Stimulated activated CD8-positive, alpha-beta memory T cell treated with anti-CD3 and anti-CD28 coated beads, Interleukin-2, amount 100 ng/mL, for 48 hours (primary cell): ENCODE measurements at regions not wholly inside any gene's neighbourhood (a gene's known extent, or its start where the extent isn't known, plus 50 kb on each side); places are given as distances from the start of the nearest gene placed in this dataset.

Experiments
- DNase-seq, 2 donors: peaks; one replicate each; pipeline ENCODE4 v3.0.0-alpha.2; 2020; ENCODE audit warnings: low read depth in 2 of 2

DNA sequence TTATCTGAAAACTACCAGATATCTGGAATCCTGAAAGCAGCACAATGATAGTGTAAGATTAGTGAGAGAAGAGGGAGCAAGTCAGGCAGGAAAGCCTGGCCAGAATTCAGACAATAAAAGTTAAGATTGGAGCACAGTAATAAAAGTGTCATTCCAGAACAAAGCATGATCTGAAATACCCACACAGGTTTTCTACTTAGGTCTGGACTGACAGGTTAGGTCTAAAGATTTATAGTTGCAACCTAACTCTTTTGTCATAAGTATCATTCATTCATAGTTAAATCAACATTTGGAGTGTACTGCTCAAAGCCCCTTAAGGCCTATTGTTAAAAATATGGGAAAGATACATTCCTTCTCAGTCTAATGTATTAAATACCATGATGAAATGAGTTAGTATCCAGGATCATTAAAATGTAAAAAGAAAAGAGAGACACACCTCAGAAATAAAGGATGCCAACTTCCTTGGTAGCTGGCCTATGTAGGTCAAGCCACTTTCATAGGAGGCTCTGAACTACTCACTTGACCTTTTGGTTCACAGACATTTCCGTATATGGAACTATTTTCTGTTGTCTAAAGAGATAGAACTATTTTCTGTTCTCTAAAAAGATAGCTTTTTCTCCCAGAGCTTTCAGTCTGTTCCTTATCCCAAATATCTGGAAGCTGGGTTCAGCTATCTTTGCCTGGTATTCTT, 105.2 kb downstream of the FAS start:
- DNase-seq = no peak

DNA sequence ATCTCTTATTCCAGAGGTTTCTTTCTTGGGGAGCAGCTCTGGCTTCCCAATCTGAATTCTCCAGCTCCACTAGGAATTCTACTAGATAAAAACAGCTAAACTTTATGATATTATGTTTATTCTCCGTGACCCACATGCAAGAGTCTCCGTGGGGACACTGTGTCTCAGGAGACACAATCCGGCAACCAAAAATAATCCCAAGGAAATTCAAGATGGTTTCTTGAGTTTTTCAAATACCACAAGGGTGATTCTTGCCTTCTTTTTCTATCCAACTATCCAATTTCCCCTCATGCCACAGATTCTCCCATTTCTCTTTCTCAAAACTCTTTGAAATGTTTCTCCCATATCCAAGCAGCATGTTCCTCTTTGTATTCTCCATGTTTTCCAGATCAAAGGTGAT, 103.1 kb downstream of the FAS start:
- no peak for DNase-seq

DNA sequence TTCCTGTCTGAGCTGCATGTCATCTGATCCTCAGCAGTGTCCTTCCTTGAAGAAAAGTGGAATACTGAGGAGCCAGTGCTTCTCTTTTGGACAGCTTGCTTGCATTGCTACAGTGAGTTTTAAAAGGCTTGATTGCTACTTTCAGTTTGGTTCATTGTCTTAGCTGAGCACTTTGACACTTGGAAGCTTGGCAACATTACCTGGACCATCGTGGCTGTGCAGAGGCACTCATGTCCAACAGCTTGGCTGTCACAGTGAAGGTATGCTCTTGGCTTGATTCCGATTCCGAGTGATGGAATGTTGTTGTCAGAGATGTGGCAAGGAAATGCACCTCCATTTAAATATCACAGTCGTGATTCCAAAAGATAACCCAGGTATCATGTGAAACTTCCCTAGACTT, 102.4 kb downstream of the FAS start:
- no peak for DNase-seq

DNA sequence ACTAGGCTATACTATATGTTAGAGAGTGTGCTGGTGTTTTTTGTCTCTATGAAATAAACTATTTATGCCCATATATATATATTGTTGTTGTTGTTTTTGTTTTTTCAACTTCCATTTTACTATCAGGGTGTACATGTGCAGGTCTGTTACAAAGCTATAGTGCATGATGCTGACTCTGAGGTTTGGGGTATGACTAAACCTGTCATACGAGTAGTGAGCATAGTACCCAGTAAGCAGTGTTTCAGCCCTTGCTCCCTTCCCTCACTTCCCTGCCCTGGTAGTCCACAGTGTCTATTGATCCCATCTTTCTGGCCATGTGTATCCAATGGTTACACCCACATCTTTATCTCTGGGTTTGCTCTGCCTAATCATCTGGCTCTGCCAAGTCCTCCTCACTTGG, 101.8 kb downstream of the FAS start:
- DNase-seq = no peak

DNA sequence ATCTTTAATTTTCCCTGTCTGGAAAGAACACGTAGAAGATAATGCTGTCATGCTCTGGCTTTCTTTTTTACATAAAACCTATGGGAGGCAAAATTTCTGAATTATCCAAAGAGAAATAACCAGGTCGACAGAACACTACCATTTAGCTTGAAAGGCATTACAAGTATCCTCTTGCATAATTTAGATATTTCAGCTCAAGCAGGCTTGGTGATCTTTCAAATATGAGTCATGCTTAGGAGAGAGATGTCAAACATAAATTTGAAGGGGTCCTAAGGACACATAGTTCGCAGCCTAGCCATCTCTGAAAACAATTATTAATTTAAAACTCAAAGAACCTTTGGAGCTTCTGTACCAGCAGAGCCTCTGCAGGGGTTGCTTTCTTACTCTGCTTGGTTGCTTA, 100.9 kb downstream of the FAS start:
- DNase-seq = no peak

DNA sequence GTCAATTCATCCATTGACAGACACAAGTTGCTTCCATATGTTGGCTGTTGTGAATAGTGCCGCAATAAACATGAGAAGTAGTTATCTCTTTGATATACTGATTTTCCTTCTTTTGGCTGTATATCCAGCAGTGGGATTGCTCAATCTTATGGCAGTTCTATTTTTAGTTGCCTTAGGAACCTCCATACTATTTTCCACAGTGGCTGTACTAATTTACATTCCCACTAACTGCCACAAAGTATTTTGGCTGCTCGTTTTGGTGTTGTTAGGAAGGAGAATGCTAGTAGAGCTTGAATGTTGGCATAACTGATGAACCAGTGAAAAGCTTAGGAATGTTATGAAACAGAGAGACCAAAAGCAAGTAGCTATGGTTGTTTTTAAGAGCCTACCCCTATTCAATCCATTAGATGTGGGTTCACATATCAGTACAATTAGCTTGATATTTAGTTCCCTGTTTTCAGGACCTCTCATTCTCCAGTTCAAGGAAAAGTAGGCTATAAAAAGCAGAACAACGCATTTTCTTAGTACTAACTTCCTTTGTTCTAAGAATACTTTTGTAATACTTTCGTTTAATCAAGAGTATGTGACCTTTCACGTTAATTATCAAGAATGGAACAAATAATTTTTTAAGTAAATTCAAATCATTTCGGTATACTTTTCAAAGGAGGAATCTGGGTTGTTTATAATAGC, 100.3 kb downstream of the FAS start:
- no peak for DNase-seq

GRCh38 chr10:89086801-89087521, 96.4 kb downstream of the FAS start:
- peak in 1 of 2 donors; percentile 3 for DNase-seq

GRCh38 chr10:89085153-89085552, 94.6 kb downstream of the FAS start:
- DNase-seq = no peak

GRCh38 chr10:89082086-89082485, 91.5 kb downstream of the FAS start:
- no peak for DNase-seq

DNA sequence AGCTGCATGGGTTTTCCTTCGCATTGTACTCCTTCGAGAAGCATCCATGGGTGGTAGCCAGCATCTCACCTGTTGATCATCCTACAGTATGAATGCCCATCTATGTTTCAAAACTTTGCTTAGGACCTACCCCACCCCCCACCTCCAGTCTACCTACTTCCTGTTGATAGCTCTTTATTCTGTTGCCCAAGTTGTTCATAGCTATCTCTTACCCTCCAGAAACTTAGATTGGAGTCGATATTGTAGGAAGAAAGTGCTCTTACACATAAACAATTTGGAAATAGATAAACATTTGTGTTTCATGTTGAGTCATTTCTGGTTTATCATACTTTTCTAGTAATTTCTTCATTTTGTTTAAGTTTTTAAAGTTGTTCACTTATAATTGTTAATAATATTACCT, 90.1 kb downstream of the FAS start:
- DNase-seq = no peak

DNA sequence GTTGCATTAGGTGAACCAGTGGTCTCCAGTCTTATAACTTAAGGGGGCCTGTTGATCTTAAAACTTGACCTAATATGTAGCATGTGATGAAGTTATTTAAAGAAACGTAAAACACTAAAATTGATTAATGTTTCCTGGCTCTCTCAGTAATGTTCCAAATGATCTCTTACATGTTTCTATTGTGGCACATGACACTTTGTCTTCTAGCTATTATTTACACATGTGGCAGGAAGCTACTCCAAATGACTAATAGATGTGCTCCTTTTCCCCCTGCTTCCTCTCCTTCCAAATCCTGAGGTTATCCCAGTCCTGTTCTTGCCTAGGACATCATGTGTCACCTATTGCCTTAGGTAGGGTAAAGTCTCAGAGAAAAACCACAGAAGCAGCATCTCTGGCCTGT, 89.4 kb downstream of the FAS start:
- no peak for DNase-seq

DNA sequence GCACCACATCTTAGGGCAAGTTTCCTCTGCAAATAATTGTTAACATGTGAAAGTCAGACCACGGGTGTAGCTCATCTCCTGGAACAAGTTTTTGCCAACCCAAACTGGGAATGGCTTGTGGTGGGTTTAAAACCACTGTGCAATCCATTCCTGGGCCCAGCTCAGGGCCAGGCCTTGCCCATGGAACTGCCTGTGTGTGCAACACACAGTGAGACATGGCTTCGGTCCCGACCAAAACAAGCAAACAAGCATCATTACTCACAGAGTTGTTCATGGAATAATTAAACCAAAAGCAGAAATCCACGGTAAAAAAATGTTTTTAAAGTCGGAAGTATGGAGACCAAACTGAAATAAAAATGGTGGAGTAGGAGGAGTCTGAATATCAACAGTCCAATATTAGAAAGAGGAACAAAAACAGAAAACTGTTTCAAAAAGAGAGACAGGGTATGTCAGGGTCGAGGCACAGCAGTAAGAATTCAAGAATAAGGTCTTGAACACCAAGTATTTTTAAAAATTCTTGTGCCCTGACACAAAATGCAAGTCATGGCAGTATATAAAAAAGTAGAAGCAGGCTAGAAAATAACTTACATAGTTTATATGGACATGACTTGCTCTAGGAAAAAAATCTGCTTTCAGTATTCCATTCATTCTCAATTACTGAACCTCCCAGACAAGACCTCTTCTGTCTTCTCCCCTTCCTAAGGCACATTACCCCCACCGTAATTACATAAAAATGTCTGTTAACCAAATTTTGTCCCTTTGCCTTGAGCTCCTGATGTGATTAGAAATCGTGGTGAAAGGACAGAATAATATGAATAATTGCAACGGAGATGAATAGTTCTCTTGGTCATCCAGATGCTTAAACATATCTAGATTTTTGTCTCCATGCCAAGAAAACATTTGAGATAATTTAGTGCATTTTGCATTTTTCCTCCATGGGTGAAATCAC, 88.4 kb downstream of the FAS start:
- DNase-seq = no peak

- no peak for DNase-seq
Measured at GRCh38 chr10:89076120-89076519, 85.5 kb downstream of the FAS start.

- DNase-seq = no peak
Measured at GRCh38 chr10:89075631-89076030, 85.0 kb downstream of the FAS start.

GRCh38 chr10:89074120-89074519, 83.5 kb downstream of the FAS start:
- DNase-seq = no peak

GRCh38 chr10:89073719-89074118, 83.1 kb downstream of the FAS start:
- DNase-seq = no peak

GRCh38 chr10:89069589-89069988, 79.0 kb downstream of the FAS start:
- DNase-seq = no peak
